AG09319 (cell line): ENCODE measurements at regions not wholly inside any gene's neighbourhood (a gene's known extent, or its start where the extent isn't known, plus 50 kb on each side); places are given as distances from the start of the nearest gene placed in this dataset.

ENCODE experiments used
- DNase-seq: peaks from one replicate; pipeline ENCODE4 v3.0.0-alpha.2; 2010; ENCODE audit warnings: low read depth; ENCODE audit errors: extremely low read depth
- CTCF ChIP-seq: IDR thresholded peaks from 2 replicates; pipeline ENCODE4 v1.5.1; 2011; ENCODE audit warnings: low read depth, mild to moderate bottlenecking, inconsistent platforms, low read length, moderate library complexity

GRCh38 chr18:43481069-43481468, 203.8 kb upstream of the SYT4 start:
- no peak for DNase-seq
- TF ChIP-seq CTCF: no peak

DNA sequence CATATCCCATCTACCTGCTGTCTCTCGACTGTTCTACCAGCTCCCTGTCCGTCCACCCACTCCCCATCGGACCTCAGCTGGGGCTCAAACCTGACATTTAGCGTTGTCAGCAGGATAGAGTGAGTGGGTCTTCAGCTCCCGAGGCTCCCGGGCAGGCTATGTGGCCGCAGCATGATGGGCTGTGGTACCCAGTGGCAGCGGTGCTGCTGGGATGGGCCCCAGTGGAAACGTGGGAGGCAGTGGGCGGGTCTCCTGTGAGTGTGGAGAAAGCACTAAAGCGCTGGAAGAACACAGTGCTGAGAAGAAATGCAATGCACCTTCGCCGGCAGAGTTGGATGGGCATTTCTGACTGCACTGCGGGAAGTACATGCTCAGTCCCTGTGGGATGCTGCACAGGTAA, 204.8 kb upstream of the SYT4 start:
- no peak for DNase-seq
- no peak for TF ChIP-seq CTCF

DNA sequence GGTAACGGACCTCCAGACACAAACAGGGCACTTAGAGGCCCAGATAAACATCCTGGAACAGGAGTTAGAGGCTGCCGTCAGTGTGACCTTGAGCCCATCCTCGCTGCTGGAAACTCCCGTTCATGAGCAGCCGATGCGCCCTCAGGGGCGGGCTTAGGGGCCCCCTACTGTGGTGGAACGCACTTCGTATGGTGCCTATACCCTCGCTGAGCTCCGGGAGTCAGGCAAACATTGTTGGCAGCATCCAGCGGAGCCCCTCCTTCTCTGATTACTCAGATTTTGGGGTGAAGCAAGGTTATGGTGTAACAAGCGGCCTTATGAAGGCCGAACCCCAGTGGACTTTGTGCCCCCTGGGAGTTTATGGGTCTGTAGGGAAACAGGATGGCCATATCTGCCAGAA, 205.3 kb upstream of the SYT4 start:
- TF ChIP-seq CTCF: no peak
- DNase-seq: no peak

DNA sequence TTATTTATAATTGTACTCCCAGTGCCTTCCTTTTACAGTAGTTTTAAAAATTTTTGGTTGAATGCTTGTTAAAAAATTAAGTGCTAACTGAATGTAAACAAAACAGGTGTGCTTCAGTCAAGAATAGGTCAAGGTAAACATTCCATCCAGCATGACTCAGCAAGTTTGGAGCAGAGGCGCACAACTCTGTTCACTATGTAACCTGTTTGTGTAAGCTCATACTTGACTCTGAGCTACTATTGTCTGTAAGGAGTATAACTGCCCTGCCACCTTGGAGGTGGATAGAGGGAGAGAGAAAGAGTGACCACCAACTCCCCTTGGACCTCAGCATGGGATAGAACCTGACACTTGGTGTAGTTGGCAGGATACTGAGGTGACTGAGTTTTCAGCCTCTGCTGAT, 207.4 kb upstream of the SYT4 start:
- no peak for DNase-seq
- TF ChIP-seq CTCF: no peak

GRCh38 chr18:43485545-43485963, 208.3 kb upstream of the SYT4 start:
- DNase-seq: no peak
- no peak for TF ChIP-seq CTCF

DNA sequence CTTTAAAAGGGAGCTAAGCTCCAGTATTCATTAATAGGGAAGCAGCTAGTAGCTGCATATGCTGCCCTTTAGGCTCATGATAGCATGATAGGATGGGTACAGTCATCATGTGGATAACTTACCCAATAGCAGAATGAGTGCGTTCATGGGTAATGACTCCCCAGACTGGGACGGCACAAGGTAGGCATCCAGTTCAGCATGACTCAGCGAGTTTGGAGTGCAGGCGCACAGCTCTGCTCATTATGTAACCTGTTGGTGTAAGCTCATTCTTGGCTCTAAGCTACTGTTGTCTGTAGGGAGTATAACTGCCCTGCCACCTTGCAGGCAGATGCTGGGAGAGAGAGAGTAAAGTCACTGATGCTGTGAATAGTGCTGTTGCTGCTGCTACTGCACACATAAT, 209.2 kb upstream of the SYT4 start:
- no peak for TF ChIP-seq CTCF
- no peak for DNase-seq

GRCh38 chr18:43501099-43501498, 223.8 kb upstream of the SYT4 start:
- DNase-seq: no peak
- TF ChIP-seq CTCF: no peak

- no peak for DNase-seq
- no peak for TF ChIP-seq CTCF
Observed at GRCh38 chr18:43506935-43507334, 229.6 kb upstream of the SYT4 start.
